Activated T-helper 2 cell treated with anti-CD3 and anti-CD28 coated beads, Interferon-gamma antibody, Interleukin-2, Interleukin-4, amounts not matched to agents 10 μg/mL and 5 μg/mL and 100 μg/mL, durations not matched to agents 14 hours and 24 hours and 36 hours (primary cell): ENCODE measurements at regions not wholly inside any gene's neighbourhood (a gene's known extent, or its start where the extent isn't known, plus 50 kb on each side); places are given as distances from the start of the nearest gene placed in this dataset.

Experiments
- DNase-seq: peaks from one replicate; pipeline ENCODE4 v3.0.0; 2021; ENCODE audit warnings: low spot score
- H3K27ac Mint-ChIP-seq: one replicate; pipeline ENCODE4 v1.8.0; 2021; ENCODE audit warnings: mixed read lengths
- H3K27me3 Mint-ChIP-seq: one replicate; pipeline ENCODE4 v1.8.0; 2021; ENCODE audit warnings: low read depth, mixed read lengths
- H3K36me3 Mint-ChIP-seq: one replicate; pipeline ENCODE4 v1.8.0; 2021; ENCODE audit warnings: low read depth, mixed read lengths
- H3K4me1 Mint-ChIP-seq: one replicate; pipeline ENCODE4 v1.8.0; 2021; ENCODE audit warnings: low read depth, mixed read lengths
- H3K4me3 Mint-ChIP-seq: one replicate; pipeline ENCODE4 v1.8.0; 2021; ENCODE audit warnings: low read depth, mild to moderate bottlenecking, moderate library complexity, mixed read lengths
- H3K9me3 Mint-ChIP-seq: one replicate; pipeline ENCODE4 v1.8.0; 2021; ENCODE audit warnings: mixed read lengths
- intact Hi-C: fragments of 100-400 bp; cut with micrococcal nuclease; formaldehyde crosslinking; loops from one replicate; pipeline ENCODE4 v1.15.1; 2023

GRCh38 chr13:20336761-20337160 lies 104.6 kb upstream of the GJB6 start:
- H3K36me3 Mint-ChIP-seq: no peaks in the 10 kb centered on the region
- H3K4me1 Mint-ChIP-seq: no peaks in the 10 kb centered on the region
- no peak overlapping the region for H3K4me3 Mint-ChIP-seq
- H3K27ac Mint-ChIP-seq: no peak overlapping the region
- no peaks in the 10 kb centered on the region for H3K9me3 Mint-ChIP-seq
- intact Hi-C loops: no loop called here
- peaks cover 13% of the 10 kb centered on the region for H3K27me3 Mint-ChIP-seq
- DNase-seq: no peak

GRCh38 chr13:20334309-20334708 lies 102.2 kb upstream of the GJB6 start:
- peaks cover 2% of the 10 kb centered on the region for H3K9me3 Mint-ChIP-seq
- DNase-seq: no peak
- H3K27me3 Mint-ChIP-seq: peaks cover 13% of the 10 kb centered on the region
- H3K4me3 Mint-ChIP-seq: no peak overlapping the region
- no peak overlapping the region for H3K27ac Mint-ChIP-seq
- intact Hi-C loops: no loop called here
- no peaks in the 10 kb centered on the region for H3K4me1 Mint-ChIP-seq
- H3K36me3 Mint-ChIP-seq: no peaks in the 10 kb centered on the region

GRCh38 chr13:20332361-20333096 lies 100.4 kb upstream of the GJB6 start:
- H3K4me3 Mint-ChIP-seq: no peak overlapping the region
- H3K27me3 Mint-ChIP-seq: peaks cover 11% of the 10 kb centered on the region

GRCh38 chr13:20331949-20332348 lies 99.8 kb upstream of the GJB6 start:
- Mint-ChIP-seq H3K9me3 (peaks cover 20% of the 10 kb centered on the region), H3K4me3 (no peak overlapping the region), H3K36me3 (no peaks in the 10 kb centered on the region), H3K4me1 (no peaks in the 10 kb centered on the region), H3K27ac (no peak overlapping the region), H3K27me3 (peaks cover 7% of the 10 kb centered on the region)
- intact Hi-C loops: no loop called here
- DNase-seq: no peak

More at GRCh38 chr13:20332361-20333096, 100.4 kb upstream of the GJB6 start:
- DNase-seq: no peak
- H3K27ac Mint-ChIP-seq: no peak overlapping the region
- intact Hi-C loops: no loop called here
- peaks cover 17% of the 10 kb centered on the region for H3K9me3 Mint-ChIP-seq
- no peaks in the 10 kb centered on the region for H3K36me3 Mint-ChIP-seq
- no peaks in the 10 kb centered on the region for H3K4me1 Mint-ChIP-seq

GRCh38 chr13:20331419-20331818 lies 99.3 kb upstream of the GJB6 start:
- Mint-ChIP-seq H3K27ac (no peak overlapping the region), H3K4me3 (no peak overlapping the region), H3K27me3 (peaks cover 4% of the 10 kb centered on the region), H3K4me1 (no peaks in the 10 kb centered on the region), H3K9me3 (peaks cover 20% of the 10 kb centered on the region), H3K36me3 (no peaks in the 10 kb centered on the region)
- intact Hi-C loops: no loop called here
- no peak for DNase-seq

GRCh38 chr13:20326809-20327208 lies 94.7 kb upstream of the GJB6 start:
- Mint-ChIP-seq H3K27ac (no peak overlapping the region), H3K36me3 (peaks cover 3% of the 10 kb centered on the region), H3K4me3 (no peak overlapping the region), H3K4me1 (no peaks in the 10 kb centered on the region), H3K9me3 (peaks cover 36% of the 10 kb centered on the region), H3K27me3 (no peaks in the 10 kb centered on the region)
- no peak for DNase-seq
- intact Hi-C loops: no loop called here

GRCh38 chr13:20326276-20326675 lies 94.2 kb upstream of the GJB6 start:
- no peak overlapping the region for H3K27ac Mint-ChIP-seq
- DNase-seq: no peak
- no peak overlapping the region for H3K4me3 Mint-ChIP-seq
- H3K9me3 Mint-ChIP-seq: peaks cover 36% of the 10 kb centered on the region
- intact Hi-C loops: no loop called here
- no peaks in the 10 kb centered on the region for H3K27me3 Mint-ChIP-seq
- H3K36me3 Mint-ChIP-seq: peaks cover 3% of the 10 kb centered on the region
- no peaks in the 10 kb centered on the region for H3K4me1 Mint-ChIP-seq

DNA sequence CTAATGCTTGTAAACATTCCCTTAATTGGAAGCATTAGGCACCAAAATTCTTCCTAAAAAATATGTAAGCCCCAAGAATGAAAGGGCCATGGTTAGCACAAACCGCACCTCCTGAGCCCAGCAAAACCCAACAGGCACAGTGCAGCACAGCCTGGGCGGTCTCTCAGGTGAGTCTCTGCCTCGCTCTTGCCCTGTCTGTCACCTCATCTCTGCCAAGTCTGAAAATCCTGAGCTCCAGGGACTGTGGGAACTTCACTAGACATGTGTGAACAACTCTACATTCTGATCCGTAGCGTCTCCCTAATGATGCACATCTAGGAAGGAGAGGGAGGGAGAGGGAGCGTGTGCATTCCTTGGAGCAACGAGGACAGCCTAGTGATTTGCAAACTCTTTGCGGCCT lies 88.8 kb upstream of the GJB6 start:
- Mint-ChIP-seq H3K36me3 (peaks cover 3% of the 10 kb centered on the region), H3K27ac (no peak overlapping the region), H3K9me3 (peaks cover 16% of the 10 kb centered on the region), H3K4me3 (no peak overlapping the region), H3K4me1 (no peaks in the 10 kb centered on the region), H3K27me3 (peaks cover 1% of the 10 kb centered on the region)
- DNase-seq: no peak
- intact Hi-C loops: no loop called here

DNA sequence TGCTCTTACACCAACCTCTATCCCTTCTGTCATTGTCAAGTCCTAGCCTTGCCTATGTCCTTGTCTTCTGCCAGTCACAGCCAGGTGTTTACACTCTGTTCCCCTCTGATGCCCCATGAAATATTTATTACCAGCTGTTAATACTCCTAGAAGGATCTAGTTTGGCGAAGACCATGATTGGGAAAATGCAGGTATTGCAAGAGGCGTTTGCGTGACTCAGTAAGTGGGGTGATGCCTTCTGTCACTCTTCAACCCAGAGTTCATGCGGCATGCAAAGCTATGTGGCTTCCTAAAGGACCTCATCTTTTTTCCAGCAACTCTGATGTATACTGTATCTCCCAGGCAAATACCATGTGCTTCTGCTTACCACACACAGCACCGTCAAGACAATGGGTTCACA lies 81.8 kb upstream of the GJB6 start:
- intact Hi-C loops: no loop called here
- Mint-ChIP-seq H3K4me1 (no peaks in the 10 kb centered on the region), H3K4me3 (no peak overlapping the region), H3K36me3 (no peaks in the 10 kb centered on the region), H3K27ac (no peak overlapping the region), H3K27me3 (peaks cover 5% of the 10 kb centered on the region), H3K9me3 (no peaks in the 10 kb centered on the region)
- no peak for DNase-seq

DNA sequence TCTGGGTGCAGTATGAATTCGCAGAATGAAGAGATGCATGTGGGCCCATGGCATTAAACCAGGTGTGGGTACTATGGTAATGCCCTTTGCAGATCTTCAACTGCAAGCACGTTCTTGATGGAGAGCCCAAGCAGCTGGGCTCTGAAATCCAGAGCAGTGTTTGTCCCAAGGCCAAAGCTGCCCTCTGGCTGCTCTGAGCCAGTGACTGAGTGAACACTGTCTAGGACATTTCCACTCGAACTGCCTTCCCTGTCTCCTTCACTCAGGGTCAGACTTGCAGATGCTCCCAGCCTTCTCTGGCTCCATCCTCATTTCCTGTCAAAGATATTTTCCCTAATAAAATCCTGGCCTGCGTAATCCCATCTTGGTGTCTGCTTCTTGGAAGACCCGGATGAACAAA lies 80.2 kb upstream of the GJB6 start:
- intact Hi-C loops: no loop called here
- H3K27me3 Mint-ChIP-seq: peaks cover 8% of the 10 kb centered on the region
- no peaks in the 10 kb centered on the region for H3K9me3 Mint-ChIP-seq
- no peak overlapping the region for H3K4me3 Mint-ChIP-seq
- H3K36me3 Mint-ChIP-seq: no peaks in the 10 kb centered on the region
- DNase-seq: no peak
- H3K4me1 Mint-ChIP-seq: no peaks in the 10 kb centered on the region
- no peak overlapping the region for H3K27ac Mint-ChIP-seq

- Mint-ChIP-seq H3K27ac (no peak overlapping the region), H3K4me3 (no peak overlapping the region), H3K27me3 (peaks cover 8% of the 10 kb centered on the region)
These were observed 79.5 kb upstream of the GJB6 start for GRCh38 chr13:20311596-20311995.

DNA sequence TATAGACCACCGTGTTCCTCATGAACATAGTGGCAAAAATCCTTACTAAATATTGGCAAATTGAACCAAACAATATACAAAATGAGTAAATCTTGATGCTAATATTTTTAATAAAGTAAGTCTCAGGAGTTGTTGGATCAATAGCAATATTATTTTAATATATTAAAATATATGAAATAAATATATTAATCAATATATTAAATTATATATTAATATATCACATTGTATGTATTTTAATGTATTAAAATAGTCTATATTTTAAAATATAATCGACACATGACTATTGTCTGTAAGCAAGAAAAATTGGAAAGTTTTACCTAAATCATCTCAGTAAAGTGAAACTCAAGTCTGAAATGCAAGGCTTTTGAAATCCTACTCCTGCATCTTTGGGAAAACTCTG lies 78.9 kb upstream of the GJB6 start:
- intact Hi-C loops: no loop called here
- Mint-ChIP-seq H3K9me3 (no peaks in the 10 kb centered on the region), H3K27ac (no peak overlapping the region), H3K27me3 (peaks cover 8% of the 10 kb centered on the region), H3K36me3 (no peaks in the 10 kb centered on the region), H3K4me1 (no peaks in the 10 kb centered on the region), H3K4me3 (no peak overlapping the region)
- no peak for DNase-seq

More at GRCh38 chr13:20311596-20311995, 79.5 kb upstream of the GJB6 start:
- H3K36me3 Mint-ChIP-seq: no peaks in the 10 kb centered on the region
- intact Hi-C loops: no loop called here
- DNase-seq: no peak
- H3K9me3 Mint-ChIP-seq: no peaks in the 10 kb centered on the region
- H3K4me1 Mint-ChIP-seq: no peaks in the 10 kb centered on the region

- no peak overlapping the region for H3K27ac Mint-ChIP-seq
- no peaks in the 10 kb centered on the region for H3K36me3 Mint-ChIP-seq
- intact Hi-C loops: no loop called here
- H3K4me1 Mint-ChIP-seq: no peaks in the 10 kb centered on the region
- H3K27me3 Mint-ChIP-seq: peaks cover 32% of the 10 kb centered on the region
- H3K9me3 Mint-ChIP-seq: no peaks in the 10 kb centered on the region
- no peak for DNase-seq
- H3K4me3 Mint-ChIP-seq: no peak overlapping the region
These were observed 73.9 kb upstream of the GJB6 start for GRCh38 chr13:20306039-20306438.

- Mint-ChIP-seq H3K27me3 (peaks cover 37% of the 10 kb centered on the region), H3K36me3 (no peaks in the 10 kb centered on the region), H3K27ac (no peak overlapping the region), H3K4me3 (no peak overlapping the region), H3K9me3 (no peaks in the 10 kb centered on the region), H3K4me1 (no peaks in the 10 kb centered on the region)
- intact Hi-C loops: no loop called here
- no peak for DNase-seq
These were observed 73.5 kb upstream of the GJB6 start for GRCh38 chr13:20305587-20305986.
